ENCODE measurements at regions not wholly inside any gene's neighbourhood (a gene's known extent, or its start where the extent isn't known, plus 50 kb on each side); places are given as distances from the start of the nearest gene placed in this dataset.

- TF ChIP-seq EZH2 (IDR thresholded peaks at IDR 0.05) = no peak
- no peak for TF ChIP-seq POLR2AphosphoS5 (IDR thresholded peaks at IDR 0.05; ENCODE audit: borderline replicate concordance, low read depth, low read length)
- no peak for TF ChIP-seq FOXP2 (optimal IDR thresholded peaks at IDR 0.05; ENCODE audit: control extremely low read depth, extremely low read length, insufficient read depth)
Observed at GRCh38 chr16:64265756-64266155, 856.1 kb downstream of the CDH11 start.

Measured in SK-N-MC (cell line).